ENCODE measurements at regions not wholly inside any gene's neighbourhood (a gene's known extent, or its start where the extent isn't known, plus 50 kb on each side); places are given as distances from the start of the nearest gene placed in this dataset.

DNA sequence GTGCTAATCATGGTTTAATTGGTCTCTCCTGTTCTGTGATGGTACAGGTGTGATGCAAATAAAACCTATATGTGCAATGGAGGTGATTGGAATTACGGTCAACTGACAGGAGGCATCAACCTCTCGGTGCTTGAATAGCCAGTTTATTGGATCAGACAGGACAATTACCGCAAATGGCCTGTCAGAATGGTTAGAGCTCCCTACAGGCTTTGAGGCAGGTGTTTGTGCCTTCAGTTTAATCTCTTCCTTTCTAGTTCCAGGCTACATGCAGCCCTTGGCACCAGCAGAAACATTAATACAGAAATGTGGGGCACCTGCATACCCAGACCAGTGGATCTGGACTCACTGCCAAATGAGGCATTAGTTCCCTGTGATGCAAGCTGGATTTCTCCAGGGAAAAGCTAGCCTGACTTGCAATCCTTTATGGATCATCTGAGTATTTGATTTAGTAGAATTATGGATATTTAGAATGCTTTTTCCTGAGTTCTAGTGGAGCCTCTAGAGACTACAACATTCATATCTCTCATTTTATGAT is 128.6 kb downstream of the MAT2B start:
- TF ChIP-seq, protein P1, sequence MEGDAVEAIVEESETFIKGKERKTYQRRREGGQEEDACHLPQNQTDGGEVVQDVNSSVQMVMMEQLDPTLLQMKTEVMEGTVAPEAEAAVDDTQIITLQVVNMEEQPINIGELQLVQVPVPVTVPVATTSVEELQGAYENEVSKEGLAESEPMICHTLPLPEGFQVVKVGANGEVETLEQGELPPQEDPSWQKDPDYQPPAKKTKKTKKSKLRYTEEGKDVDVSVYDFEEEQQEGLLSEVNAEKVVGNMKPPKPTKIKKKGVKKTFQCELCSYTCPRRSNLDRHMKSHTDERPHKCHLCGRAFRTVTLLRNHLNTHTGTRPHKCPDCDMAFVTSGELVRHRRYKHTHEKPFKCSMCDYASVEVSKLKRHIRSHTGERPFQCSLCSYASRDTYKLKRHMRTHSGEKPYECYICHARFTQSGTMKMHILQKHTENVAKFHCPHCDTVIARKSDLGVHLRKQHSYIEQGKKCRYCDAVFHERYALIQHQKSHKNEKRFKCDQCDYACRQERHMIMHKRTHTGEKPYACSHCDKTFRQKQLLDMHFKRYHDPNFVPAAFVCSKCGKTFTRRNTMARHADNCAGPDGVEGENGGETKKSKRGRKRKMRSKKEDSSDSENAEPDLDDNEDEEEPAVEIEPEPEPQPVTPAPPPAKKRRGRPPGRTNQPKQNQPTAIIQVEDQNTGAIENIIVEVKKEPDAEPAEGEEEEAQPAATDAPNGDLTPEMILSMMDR (IDR thresholded peaks at IDR 0.05; ENCODE audit: insufficient read depth, low read length, poor library complexity, severe bottlenecking): no peak
- no peak for TF ChIP-seq EZH2phosphoT487 (conservative IDR thresholded peaks at IDR 0.05; ENCODE audit: low read length)

Data from SU-DHL-6 (cell line).